Neural crest cell (in vitro differentiated cells): ENCODE measurements at regions not wholly inside any gene's neighbourhood (a gene's known extent, or its start where the extent isn't known, plus 50 kb on each side); places are given as distances from the start of the nearest gene placed in this dataset.

Experiments
- DNase-seq: peaks from one replicate; pipeline ENCODE4 v3.0.0; 2021; ENCODE audit warnings: low read depth, mixed read lengths, low spot score
- H3K27ac Mint-ChIP-seq: one replicate; pipeline ENCODE4 v1.8.0; 2021; ENCODE audit warnings: mild to moderate bottlenecking, mixed read lengths; ENCODE audit not compliant: unreplicated experiment
- H3K27me3 Mint-ChIP-seq: 2 replicates; pipeline ENCODE4 v1.8.0; 2021; ENCODE audit warnings: low read depth, mild to moderate bottlenecking, mixed read lengths
- H3K36me3 Mint-ChIP-seq: 2 replicates; pipeline ENCODE4 v1.8.0; 2021; ENCODE audit warnings: low read depth, mild to moderate bottlenecking, mixed read lengths
- H3K4me1 Mint-ChIP-seq: 2 replicates; pipeline ENCODE4 v1.8.0; 2021; ENCODE audit warnings: mixed read lengths
- H3K4me3 Mint-ChIP-seq: one replicate; pipeline ENCODE4 v1.8.0; 2021; ENCODE audit warnings: mild to moderate bottlenecking, mixed read lengths
- H3K9me3 Mint-ChIP-seq: 2 replicates; pipeline ENCODE4 v1.8.0; 2021; ENCODE audit warnings: mixed read lengths
- CTCF ChIP-seq: fragments of 200-600 bp; sonication (generic); conservative IDR thresholded peaks from 2 replicates; pipeline ENCODE4 v1.5.0; 2021; ENCODE audit warnings: antibody characterized with exemption, mild to moderate bottlenecking

- Mint-ChIP-seq H3K36me3 (no peaks in the 10 kb centered on the region), H3K4me3 (no peak overlapping the region), H3K27me3 (peaks cover 36% of the 10 kb centered on the region), H3K9me3 (no peaks in the 10 kb centered on the region), H3K4me1 (no peaks in the 10 kb centered on the region), H3K27ac (no peak overlapping the region)
- no peak for TF ChIP-seq CTCF
- no peak for DNase-seq
These were observed 142.0 kb upstream of the PRKCQ start for GRCh38 chr10:6721964-6722615.

DNA sequence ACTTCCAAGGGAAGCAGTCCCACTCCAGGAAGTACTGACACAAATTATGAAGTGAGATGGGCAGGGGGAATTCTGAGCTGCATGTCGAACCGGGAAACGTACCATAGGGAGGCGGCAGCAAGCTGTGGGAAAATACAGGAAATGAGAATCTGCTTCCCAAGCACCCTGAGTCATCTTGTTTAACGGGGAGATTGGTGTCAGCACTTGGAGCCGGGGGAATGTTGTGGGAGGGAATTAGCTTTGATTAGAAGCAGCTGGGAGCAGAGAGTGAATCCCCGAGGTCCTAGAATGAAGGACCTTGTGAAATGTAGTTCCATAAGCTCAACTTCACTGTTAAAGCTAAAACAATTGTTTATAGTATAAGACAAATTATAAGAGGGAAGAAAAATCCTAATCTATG, 141.4 kb upstream of the PRKCQ start:
- peaks cover 30% of the 10 kb centered on the region for H3K27me3 Mint-ChIP-seq
- H3K4me3 Mint-ChIP-seq: no peak overlapping the region
- no peaks in the 10 kb centered on the region for H3K36me3 Mint-ChIP-seq
- no peak overlapping the region for H3K27ac Mint-ChIP-seq
- no peaks in the 10 kb centered on the region for H3K4me1 Mint-ChIP-seq
- TF ChIP-seq CTCF: no peak
- DNase-seq: no peak
- no peaks in the 10 kb centered on the region for H3K9me3 Mint-ChIP-seq

GRCh38 chr10:6719561-6719960, 139.5 kb upstream of the PRKCQ start:
- TF ChIP-seq CTCF: no peak
- DNase-seq: no peak
- H3K27me3 Mint-ChIP-seq: peaks cover 25% of the 10 kb centered on the region
- no peaks in the 10 kb centered on the region for H3K4me1 Mint-ChIP-seq
- no peak overlapping the region for H3K27ac Mint-ChIP-seq
- H3K4me3 Mint-ChIP-seq: no peak overlapping the region
- no peaks in the 10 kb centered on the region for H3K9me3 Mint-ChIP-seq
- no peaks in the 10 kb centered on the region for H3K36me3 Mint-ChIP-seq

GRCh38 chr10:6718550-6718949, 138.5 kb upstream of the PRKCQ start:
- H3K4me1 Mint-ChIP-seq: no peaks in the 10 kb centered on the region
- no peak overlapping the region for H3K4me3 Mint-ChIP-seq
- peaks cover 25% of the 10 kb centered on the region for H3K27me3 Mint-ChIP-seq
- no peak for DNase-seq
- no peak for TF ChIP-seq CTCF
- no peaks in the 10 kb centered on the region for H3K9me3 Mint-ChIP-seq
- H3K27ac Mint-ChIP-seq: no peak overlapping the region
- no peaks in the 10 kb centered on the region for H3K36me3 Mint-ChIP-seq

DNA sequence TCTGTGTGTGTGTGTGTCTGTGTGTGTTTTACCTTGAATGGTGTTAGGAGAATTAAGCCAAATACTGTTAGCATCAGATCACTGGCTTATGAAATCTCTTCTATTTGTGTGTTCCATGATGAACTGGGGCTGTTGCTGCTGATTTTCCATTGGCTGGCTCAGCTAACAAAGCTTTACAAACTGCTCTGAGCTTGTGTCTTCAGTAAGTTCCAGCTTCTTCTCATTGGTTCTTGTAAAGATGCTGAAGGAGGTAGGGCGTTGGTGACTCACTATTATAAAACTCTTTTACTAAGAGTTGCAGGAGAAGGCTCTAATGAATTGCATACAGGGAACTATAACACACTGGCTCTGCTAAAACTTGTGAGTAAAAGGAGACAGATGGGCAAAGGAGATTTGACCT, 136.4 kb upstream of the PRKCQ start:
- H3K27me3 Mint-ChIP-seq: peaks cover 27% of the 10 kb centered on the region
- H3K36me3 Mint-ChIP-seq: no peaks in the 10 kb centered on the region

More for the DNA sequence above, 136.4 kb upstream of the PRKCQ start:
- H3K4me1 Mint-ChIP-seq: no peaks in the 10 kb centered on the region
- no peak for TF ChIP-seq CTCF
- DNase-seq: no peak
- H3K4me3 Mint-ChIP-seq: no peak overlapping the region
- no peak overlapping the region for H3K27ac Mint-ChIP-seq
- H3K9me3 Mint-ChIP-seq: no peaks in the 10 kb centered on the region
